ENCODE measurements at regions not wholly inside any gene's neighbourhood (a gene's known extent, or its start where the extent isn't known, plus 50 kb on each side); places are given as distances from the start of the nearest gene placed in this dataset.

DNA sequence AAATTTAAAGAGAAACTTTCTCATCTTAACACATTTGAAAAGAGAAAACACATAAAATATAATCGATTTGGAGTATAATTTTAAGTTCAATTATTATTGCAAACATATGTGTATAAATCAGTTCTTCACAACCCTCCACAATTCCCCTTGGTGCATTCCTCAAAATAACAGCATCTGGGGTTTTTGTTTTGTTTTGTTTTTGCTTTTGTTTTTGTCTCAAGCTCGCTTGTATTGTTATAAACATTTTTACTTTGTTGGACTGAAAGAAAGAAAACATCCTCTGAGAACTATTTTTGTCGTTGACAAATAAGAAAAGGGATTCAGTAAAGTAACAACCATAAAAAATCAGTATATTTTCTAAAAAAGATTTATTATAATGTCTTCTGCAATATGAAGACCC lies 60.2 kb upstream of the HIVEP1 start:
- H3K36me3 ChIP-seq = no peaks in the 10 kb centered on the region
- H3K27me3 ChIP-seq (ENCODE audit: low read depth) = no peaks in the 10 kb centered on the region
- H3K27ac ChIP-seq = no peak overlapping the region
- no peak for DNase-seq
- TF ChIP-seq, protein P1, sequence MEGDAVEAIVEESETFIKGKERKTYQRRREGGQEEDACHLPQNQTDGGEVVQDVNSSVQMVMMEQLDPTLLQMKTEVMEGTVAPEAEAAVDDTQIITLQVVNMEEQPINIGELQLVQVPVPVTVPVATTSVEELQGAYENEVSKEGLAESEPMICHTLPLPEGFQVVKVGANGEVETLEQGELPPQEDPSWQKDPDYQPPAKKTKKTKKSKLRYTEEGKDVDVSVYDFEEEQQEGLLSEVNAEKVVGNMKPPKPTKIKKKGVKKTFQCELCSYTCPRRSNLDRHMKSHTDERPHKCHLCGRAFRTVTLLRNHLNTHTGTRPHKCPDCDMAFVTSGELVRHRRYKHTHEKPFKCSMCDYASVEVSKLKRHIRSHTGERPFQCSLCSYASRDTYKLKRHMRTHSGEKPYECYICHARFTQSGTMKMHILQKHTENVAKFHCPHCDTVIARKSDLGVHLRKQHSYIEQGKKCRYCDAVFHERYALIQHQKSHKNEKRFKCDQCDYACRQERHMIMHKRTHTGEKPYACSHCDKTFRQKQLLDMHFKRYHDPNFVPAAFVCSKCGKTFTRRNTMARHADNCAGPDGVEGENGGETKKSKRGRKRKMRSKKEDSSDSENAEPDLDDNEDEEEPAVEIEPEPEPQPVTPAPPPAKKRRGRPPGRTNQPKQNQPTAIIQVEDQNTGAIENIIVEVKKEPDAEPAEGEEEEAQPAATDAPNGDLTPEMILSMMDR (IDR thresholded peaks at IDR 0.05) = no peak
- ATAC-seq = no peak
- no peaks in the 10 kb centered on the region for H3K9me3 ChIP-seq
- intact Hi-C loops (cut with DNase I) = no loop called here
- H3K4me3 ChIP-seq = no peak overlapping the region
- H3K4me1 ChIP-seq = no peaks in the 10 kb centered on the region

DNA sequence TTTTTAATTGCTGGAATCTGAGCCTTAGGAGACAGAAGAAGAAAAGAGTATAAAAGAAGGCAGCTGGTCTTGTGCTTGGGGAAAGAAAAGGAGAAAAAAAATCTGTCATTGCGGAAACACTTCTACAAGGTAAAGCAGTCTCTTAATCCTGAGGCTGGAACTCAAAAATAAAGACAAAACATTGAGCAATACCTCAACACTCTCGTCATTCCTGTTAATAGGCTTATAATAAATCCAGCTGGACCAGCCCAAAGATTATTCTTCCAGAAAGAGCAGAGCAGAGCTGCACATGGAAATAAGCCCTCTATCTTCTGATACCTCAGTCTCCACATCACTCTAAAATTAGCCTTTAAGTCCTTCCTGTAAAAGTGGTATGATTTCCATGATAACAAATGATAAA lies 62.0 kb upstream of the HIVEP1 start:
- no peaks in the 10 kb centered on the region for H3K9me3 ChIP-seq
- intact Hi-C loops (cut with DNase I) = no loop called here
- no peaks in the 10 kb centered on the region for H3K27me3 ChIP-seq (ENCODE audit: low read depth)
- no peaks in the 10 kb centered on the region for H3K4me1 ChIP-seq
- ATAC-seq (peak in 1 of 2 donors; percentile 81), DNase-seq (no peak)
- no peak overlapping the region for H3K27ac ChIP-seq
- H3K4me3 ChIP-seq = no peak overlapping the region
- TF ChIP-seq, protein P1 (IDR thresholded peaks at IDR 0.05) = no peak
- no peaks in the 10 kb centered on the region for H3K36me3 ChIP-seq

- DNase-seq = no peak
- no peaks in the 10 kb centered on the region for H3K27me3 ChIP-seq (ENCODE audit: low read depth)
- H3K27ac ChIP-seq = no peak overlapping the region
- no peaks in the 10 kb centered on the region for H3K9me3 ChIP-seq
- no peaks in the 10 kb centered on the region for H3K4me1 ChIP-seq
- H3K36me3 ChIP-seq = no peaks in the 10 kb centered on the region
- TF ChIP-seq, protein P1 (IDR thresholded peaks at IDR 0.05) = no peak
- intact Hi-C loops (cut with DNase I) = no loop called here
- no peak overlapping the region for H3K4me3 ChIP-seq
- peak; percentile 63 to 68 for ATAC-seq
Observed at GRCh38 chr6:11947575-11947974, 64.5 kb upstream of the HIVEP1 start.

GRCh38 chr6:11947063-11947462 lies 65.0 kb upstream of the HIVEP1 start:
- Histone ChIP-seq H3K27me3 (ENCODE audit: low read depth) (no peaks in the 10 kb centered on the region), H3K36me3 (no peaks in the 10 kb centered on the region), H3K4me3 (no peak overlapping the region), H3K27ac (no peak overlapping the region), H3K4me1 (no peaks in the 10 kb centered on the region), H3K9me3 (no peaks in the 10 kb centered on the region)
- TF ChIP-seq, protein P1 (IDR thresholded peaks at IDR 0.05) = peak; percentile 12
- ATAC-seq (no peak), DNase-seq (no peak)
- intact Hi-C loops (cut with DNase I) = no loop called here

- H3K4me3 ChIP-seq = no peak overlapping the region
- no peak for DNase-seq
- no peak for ATAC-seq
- H3K27ac ChIP-seq = no peak overlapping the region
- intact Hi-C loops (cut with DNase I) = no loop called here
- TF ChIP-seq, protein P1 (IDR thresholded peaks at IDR 0.05) = no peak
- H3K4me1 ChIP-seq = no peaks in the 10 kb centered on the region
- H3K27me3 ChIP-seq (ENCODE audit: low read depth) = no peaks in the 10 kb centered on the region
- no peaks in the 10 kb centered on the region for H3K36me3 ChIP-seq
- H3K9me3 ChIP-seq = no peaks in the 10 kb centered on the region
Observed at GRCh38 chr6:11944111-11944510, 68.0 kb upstream of the HIVEP1 start.

DNA sequence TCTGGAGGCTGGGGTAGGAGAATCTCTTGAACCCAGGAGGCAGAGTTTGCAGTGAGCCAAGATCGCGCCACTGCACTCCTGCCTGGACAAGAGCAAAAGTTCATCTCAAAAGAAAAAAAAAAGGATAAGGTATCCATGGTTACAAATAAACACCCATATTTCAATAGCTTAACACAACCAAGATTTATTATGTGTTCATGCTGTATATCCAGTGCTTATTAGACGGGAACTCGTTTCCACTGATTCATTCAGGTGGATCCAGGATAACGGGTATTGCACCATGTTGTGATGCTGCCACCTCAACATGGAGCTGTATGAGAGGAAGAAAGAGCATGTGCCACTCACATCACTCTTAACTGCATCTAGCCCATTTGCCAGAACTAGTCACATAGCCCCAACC lies 69.1 kb upstream of the HIVEP1 start:
- ATAC-seq = no peak
- TF ChIP-seq, protein P1 (IDR thresholded peaks at IDR 0.05) = no peak
- H3K27me3 ChIP-seq (ENCODE audit: low read depth) = no peaks in the 10 kb centered on the region
- intact Hi-C loops (cut with DNase I) = no loop called here
- DNase-seq = no peak
- H3K4me1 ChIP-seq = no peaks in the 10 kb centered on the region
- no peak overlapping the region for H3K27ac ChIP-seq
- no peak overlapping the region for H3K4me3 ChIP-seq
- no peaks in the 10 kb centered on the region for H3K9me3 ChIP-seq
- H3K36me3 ChIP-seq = no peaks in the 10 kb centered on the region
